Esophagus squamous epithelium (tissue), 5 donors: ENCODE measurements at regions not wholly inside any gene's neighbourhood (a gene's known extent, or its start where the extent isn't known, plus 50 kb on each side); places are given as distances from the start of the nearest gene placed in this dataset.

Source experiments
- DNase-seq: peaks from one replicate; lab custom pipeline; 2025; lab: John Stamatoyannopoulos, UW
- H3K27ac ChIP-seq, 4 donors: fragments of 200-600 bp; sonication (generic); one replicate each; pipeline ENCODE4 v1.5.1; 2016 to 2019; ENCODE audit warnings: mild to moderate bottlenecking in 1 of 4
- H3K27me3 ChIP-seq, 4 donors: fragments of 200-600 bp; sonication (generic); 1 replicate in 3 of 4; 2 replicates in 1 of 4; pipeline versions ENCODE4 v1.5.1 to v1.6.0; 2017 to 2021; ENCODE audit warnings: antibody characterized with exemption in 1 of 4
- H3K36me3 ChIP-seq, 3 donors: fragments of 200-600 bp; sonication (generic); one replicate each; pipeline ENCODE4 v1.5.1; 2016 to 2019
- H3K4me1 ChIP-seq, 3 donors: fragments of 200-600 bp; sonication (generic); one replicate each; pipeline ENCODE4 v1.5.1; 2017 to 2019
- H3K4me3 ChIP-seq, 4 donors: fragments of 200-600 bp; sonication (generic); 1 replicate in 3 of 4; 2 replicates in 1 of 4; pipeline ENCODE4 v1.5.1; 2016 to 2019; ENCODE audit warnings: mild to moderate bottlenecking in 2 of 4, moderate library complexity in 1 of 4
- H3K9me3 ChIP-seq, 3 donors: fragments of 200-600 bp; sonication (generic); one replicate each; pipeline ENCODE4 v1.5.1; 2016 to 2019
- CTCF ChIP-seq, 6 experiments: fragments of 450-650 bp in 4 of 6; fragments of 200-600 bp in 2 of 6; sonication (generic) in 2 of 6; IDR thresholded peaks; one replicate each; pipeline ENCODE4 v1.5.1; 2016 to 2019; ENCODE audit warnings: antibody characterized with exemption in 6 of 6, mild to moderate bottlenecking in 4 of 6, moderate library complexity in 4 of 6
- POLR2A ChIP-seq, 4 donors: fragments of 450-650 bp; IDR thresholded peaks; one replicate each; pipeline ENCODE4 v1.6.1; 2017; ENCODE audit warnings: antibody characterized with exemption in 4 of 4, mild to moderate bottlenecking in 4 of 4, moderate library complexity in 3 of 4
- WGBS, 2 donors: methylation state at CpG; one replicate each; pipeline ENCODE4 v1.1.5; 2018; 5-methylcytosine and 5-hydroxymethylcytosine counted together
- intact Hi-C: fragments of 100-400 bp; cut with DNase I; formaldehyde crosslinking; loops from one replicate; pipeline ENCODE4 v1.15.0; 2022
- donor health status: DM: yes; HTN: yes; CAD: no.

- Histone ChIP-seq H3K27me3 (peaks cover 0 to 7% (median 0%) of the 10 kb centered on the region in 4 donors), H3K4me1 (no peaks in the 10 kb centered on the region), H3K9me3 (peaks cover 0 to 27% (median 17%) of the 10 kb centered on the region in 3 donors), H3K27ac (no peak overlapping the region), H3K4me3 (no peak overlapping the region), H3K36me3 (no peaks in the 10 kb centered on the region)
- DNase-seq = no peak
- TF ChIP-seq CTCF (IDR thresholded peaks at IDR 0.05) = no peak
- no peak for TF ChIP-seq POLR2A (IDR thresholded peaks at IDR 0.05)
- intact Hi-C loops = no loop called here
Observed at GRCh38 chr9:93875330-93875729, 79.8 kb downstream of the BARX1 start.

GRCh38 chr9:93874242-93874641 is 80.9 kb downstream of the BARX1 start:
- no peak for TF ChIP-seq POLR2A (IDR thresholded peaks at IDR 0.05)
- peaks cover 0 to 11% (median 0%) of the 10 kb centered on the region in 4 donors for H3K27me3 ChIP-seq
- no peaks in the 10 kb centered on the region for H3K4me1 ChIP-seq
- intact Hi-C loops = no loop called here
- no peak overlapping the region for H3K4me3 ChIP-seq
- H3K9me3 ChIP-seq = peaks cover 0 to 27% (median 17%) of the 10 kb centered on the region in 3 donors
- H3K36me3 ChIP-seq = no peaks in the 10 kb centered on the region
- DNase-seq = no peak
- no peak overlapping the region for H3K27ac ChIP-seq

GRCh38 chr9:93871286-93871685 is 83.9 kb downstream of the BARX1 start:
- no peak for DNase-seq
- TF ChIP-seq POLR2A (IDR thresholded peaks at IDR 0.05) = no peak
- no peak for TF ChIP-seq CTCF (IDR thresholded peaks at IDR 0.05)
- intact Hi-C loops = no loop called here
- Histone ChIP-seq H3K4me1 (no peaks in the 10 kb centered on the region), H3K27ac (no peak overlapping the region), H3K36me3 (no peaks in the 10 kb centered on the region), H3K27me3 (peaks cover 0 to 11% (median 0%) of the 10 kb centered on the region in 4 donors), H3K4me3 (no peak overlapping the region), H3K9me3 (peaks cover 0 to 27% (median 17%) of the 10 kb centered on the region in 3 donors)
- 80 to 87% methylated on average over 3 to 4 of the region's 4 CpGs for WGBS, 2 donors

- Histone ChIP-seq H3K4me1 (no peaks in the 10 kb centered on the region), H3K27ac (no peak overlapping the region), H3K27me3 (peaks cover 0 to 17% (median 0%) of the 10 kb centered on the region in 4 donors), H3K9me3 (peaks cover 0 to 15% (median 10%) of the 10 kb centered on the region in 3 donors), H3K4me3 (no peak overlapping the region), H3K36me3 (no peaks in the 10 kb centered on the region)
- DNase-seq = no peak
- 52% methylated on average over 3 of the region's 8 CpGs; no CpG with 5 or more reads in 1 of the 2 donors for WGBS, 2 donors
- intact Hi-C loops = no loop called here
- no peak for TF ChIP-seq CTCF (IDR thresholded peaks at IDR 0.05)
- TF ChIP-seq POLR2A (IDR thresholded peaks at IDR 0.05) = no peak
Observed at GRCh38 chr9:93869863-93870262, 85.3 kb downstream of the BARX1 start.

- TF ChIP-seq POLR2A (IDR thresholded peaks at IDR 0.05) (no peak), CTCF (IDR thresholded peaks at IDR 0.05) (no peak)
- H3K27ac ChIP-seq = no peak overlapping the region
- no peaks in the 10 kb centered on the region for H3K4me1 ChIP-seq
- DNase-seq = no peak
- H3K4me3 ChIP-seq = no peak overlapping the region
- WGBS, 2 donors = 53 to 74% methylated on average over 5 of the region's 5 CpGs
- no peaks in the 10 kb centered on the region for H3K36me3 ChIP-seq
- peaks cover 0 to 7% (median 2%) of the 10 kb centered on the region in 3 donors for H3K9me3 ChIP-seq
- intact Hi-C loops = no loop called here
- H3K27me3 ChIP-seq = peaks cover 0 to 18% (median 0%) of the 10 kb centered on the region in 4 donors
Observed at GRCh38 chr9:93869088-93869487, 86.1 kb downstream of the BARX1 start.

GRCh38 chr9:93865716-93866115 is 89.4 kb downstream of the BARX1 start:
- Histone ChIP-seq H3K9me3 (no peaks in the 10 kb centered on the region), H3K4me3 (no peak overlapping the region), H3K27ac (no peak overlapping the region), H3K27me3 (peaks cover 0 to 45% (median 2%) of the 10 kb centered on the region in 4 donors), H3K36me3 (no peaks in the 10 kb centered on the region), H3K4me1 (no peaks in the 10 kb centered on the region)
- intact Hi-C loops = no loop called here
- no peak for DNase-seq
- TF ChIP-seq POLR2A (IDR thresholded peaks at IDR 0.05) = no peak
- TF ChIP-seq CTCF (IDR thresholded peaks at IDR 0.05) = no peak
- WGBS, 2 donors = 100% methylated on average over 1 of the region's 5 CpGs; no CpG with 5 or more reads in 1 of the 2 donors
